ENCODE measurements at regions not wholly inside any gene's neighbourhood (a gene's known extent, or its start where the extent isn't known, plus 50 kb on each side); places are given as distances from the start of the nearest gene placed in this dataset.

DNA sequence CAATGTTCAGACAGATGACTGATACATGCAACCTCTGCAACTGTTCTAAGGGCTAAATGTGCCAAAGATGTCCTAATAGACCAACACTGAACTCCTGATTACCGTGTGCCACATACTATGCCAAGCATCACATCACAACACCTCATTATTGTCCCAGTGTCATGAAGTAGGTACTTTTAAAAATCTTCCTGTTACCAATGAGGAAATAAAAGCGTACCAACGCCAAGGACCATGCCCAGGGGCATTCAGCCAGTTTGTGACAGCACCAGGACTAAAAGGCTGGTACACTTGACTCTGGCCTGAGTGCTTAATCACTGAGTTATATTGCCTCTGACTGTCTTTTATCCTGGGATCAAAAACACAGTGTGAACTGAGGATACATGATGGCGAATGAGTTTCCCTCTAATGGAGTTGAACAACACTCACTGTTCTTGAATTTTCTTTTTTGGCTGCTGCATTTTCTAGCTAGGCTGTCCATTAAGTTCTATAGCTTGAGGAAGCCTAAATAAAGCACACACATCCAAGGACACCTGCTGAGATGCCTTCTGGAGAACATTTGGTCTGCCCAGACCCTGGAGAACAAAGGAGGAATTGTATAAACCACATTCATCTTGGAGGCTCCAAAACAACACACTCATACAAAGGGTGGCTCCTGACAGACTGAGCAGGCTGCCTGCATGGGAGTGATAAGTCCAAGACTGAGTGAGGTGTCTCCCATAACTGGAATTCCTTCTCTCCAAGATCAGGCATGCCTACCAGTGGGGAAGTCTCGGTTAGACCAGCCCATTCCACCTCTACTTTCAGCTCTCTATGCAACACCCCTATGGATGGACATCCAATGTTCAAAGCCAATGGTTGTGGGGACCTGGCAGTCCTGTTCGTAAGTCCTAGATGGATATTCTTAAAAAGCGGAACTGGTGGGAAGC lies 126.7 kb upstream of the PRICKLE2 start:
- DNase-seq = no peak

- DNase-seq = no peak
These were observed 124.3 kb upstream of the PRICKLE2 start for GRCh38 chr3:64349551-64349950.

- no peak for DNase-seq
These were observed 120.1 kb upstream of the PRICKLE2 start for GRCh38 chr3:64345371-64345770.

DNA sequence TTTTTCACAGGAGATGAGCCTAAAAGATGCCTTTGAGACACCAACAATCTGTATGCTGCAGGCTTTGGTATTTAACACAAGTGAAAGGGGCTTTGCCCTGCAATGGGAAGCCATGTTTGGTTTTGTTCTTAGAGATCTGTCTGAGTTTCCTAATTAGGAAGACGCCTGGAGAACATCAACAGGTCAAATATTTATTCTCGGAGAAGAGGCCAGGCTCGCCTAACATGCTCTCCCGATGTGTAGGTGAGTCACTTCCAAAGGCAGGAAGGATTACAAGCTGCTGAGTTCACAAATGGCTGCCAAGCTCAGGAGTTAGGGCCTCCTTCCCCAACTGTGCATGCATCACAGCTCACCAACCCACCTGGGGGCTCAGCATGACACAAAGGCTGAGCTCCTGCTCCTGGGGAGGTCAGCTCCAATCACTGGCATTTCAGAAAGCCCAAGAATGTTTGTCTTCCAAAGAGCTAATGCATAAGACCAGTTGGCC lies 119.5 kb upstream of the PRICKLE2 start:
- DNase-seq = peak; percentile 1

GRCh38 chr3:64343689-64344430 lies 118.6 kb upstream of the PRICKLE2 start:
- no peak for DNase-seq

- DNase-seq = no peak
These were observed 117.8 kb upstream of the PRICKLE2 start for GRCh38 chr3:64342940-64343688.

- no peak for DNase-seq
These were observed 116.0 kb upstream of the PRICKLE2 start for GRCh38 chr3:64341296-64341695.

DNA sequence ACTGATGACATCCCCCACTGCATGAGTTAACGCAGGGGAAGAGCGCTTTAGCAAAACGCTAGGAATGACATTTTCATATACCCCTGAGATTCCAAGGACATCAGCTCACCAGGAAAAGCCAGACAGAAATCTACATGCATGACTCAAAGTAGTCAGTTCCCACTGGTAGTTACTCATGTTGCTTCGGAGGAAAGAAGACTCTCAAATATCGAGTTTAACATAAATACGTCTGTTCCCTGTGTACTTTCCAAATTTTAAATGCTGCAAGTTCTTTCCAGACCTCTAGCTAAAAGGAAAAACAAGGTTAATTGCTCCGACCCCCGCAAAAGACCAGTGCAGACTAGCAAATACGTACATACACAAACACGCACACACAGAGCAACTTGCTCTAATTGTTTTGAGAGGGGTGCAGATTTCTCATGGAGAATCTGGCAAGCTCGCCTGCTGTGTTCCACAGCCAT lies 115.4 kb upstream of the PRICKLE2 start:
- DNase-seq = no peak

- DNase-seq = no peak
These were observed 111.2 kb upstream of the PRICKLE2 start for GRCh38 chr3:64336488-64336887.

- no peak for DNase-seq
These were observed 107.4 kb upstream of the PRICKLE2 start for GRCh38 chr3:64332459-64333350.

DNA sequence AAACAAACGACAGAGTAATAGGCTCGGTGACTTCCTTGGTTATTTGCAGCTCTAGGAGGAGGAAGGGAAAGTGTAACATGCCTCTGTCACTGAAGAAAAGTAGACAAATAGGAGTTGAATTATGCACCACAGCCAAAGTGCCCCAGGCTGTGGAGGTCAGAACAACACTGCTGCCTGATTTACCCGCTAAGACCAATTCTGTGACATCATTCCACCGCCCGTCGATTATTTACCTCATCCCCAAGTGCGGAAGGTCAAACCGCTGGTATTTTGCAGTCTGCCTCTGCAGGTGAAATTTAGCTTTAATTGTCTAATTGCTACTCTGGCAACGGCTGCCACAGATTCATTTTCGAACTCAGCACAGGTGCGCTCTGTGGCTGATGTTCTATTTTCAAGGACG lies 106.3 kb upstream of the PRICKLE2 start:
- DNase-seq = no peak

GRCh38 chr3:64329037-64329436 lies 103.8 kb upstream of the PRICKLE2 start:
- DNase-seq = no peak

DNA sequence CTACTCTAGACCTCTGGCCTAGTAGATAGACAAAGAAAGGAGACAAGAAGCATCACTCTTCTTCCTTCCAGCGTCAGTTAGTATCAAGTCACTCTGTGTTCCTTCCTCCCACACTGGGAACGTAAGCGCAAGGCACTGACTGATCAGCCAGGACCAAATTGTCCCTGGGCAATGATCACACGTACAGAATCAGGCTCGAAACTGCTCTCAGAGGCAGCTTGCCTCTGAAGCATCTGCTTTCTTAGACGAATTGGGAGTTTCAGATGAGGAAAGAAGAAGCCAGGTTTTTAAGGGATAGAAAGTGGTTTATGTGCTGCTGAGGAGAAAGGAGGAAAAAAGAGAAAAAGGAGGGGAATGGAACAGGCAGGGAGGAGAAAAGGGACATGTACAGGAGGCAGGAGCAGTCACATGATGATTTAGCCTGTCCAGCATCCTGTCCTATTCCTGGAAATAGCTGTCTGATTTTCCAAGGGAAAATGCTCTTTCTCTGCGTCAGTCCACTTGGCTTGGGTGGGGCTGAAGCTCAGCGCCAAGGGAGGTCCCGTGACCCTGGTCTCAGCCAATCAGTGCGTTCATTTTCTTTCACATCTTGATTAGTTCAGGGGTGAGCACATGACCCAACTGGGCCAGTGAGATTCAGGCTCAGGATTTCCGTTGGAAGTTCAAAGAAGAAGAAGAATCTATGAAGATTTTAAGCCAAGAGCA lies 102.0 kb upstream of the PRICKLE2 start:
- no peak for DNase-seq

DNA sequence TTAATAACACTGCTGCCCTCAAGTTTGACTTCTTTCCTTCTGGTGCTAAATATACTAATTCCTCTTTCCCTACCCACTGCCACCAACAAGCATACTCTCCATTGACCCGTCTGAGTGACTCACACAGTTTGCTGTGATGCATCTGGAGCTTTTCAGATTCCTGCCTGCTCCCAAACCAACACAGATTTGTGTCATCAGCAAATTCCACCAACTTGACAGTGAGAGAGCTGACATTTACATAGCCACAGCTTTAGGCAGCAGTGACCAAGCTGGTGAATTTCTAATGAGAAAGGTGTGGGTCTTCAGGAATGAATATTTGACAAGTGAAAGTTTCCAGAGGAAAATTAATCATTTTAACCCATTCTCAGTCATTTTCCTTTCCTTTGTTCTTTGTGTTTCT lies 96.5 kb upstream of the PRICKLE2 start:
- DNase-seq = no peak

GRCh38 chr3:64319391-64319790 lies 94.1 kb upstream of the PRICKLE2 start:
- DNase-seq = no peak

- DNase-seq = no peak
These were observed 93.5 kb upstream of the PRICKLE2 start for GRCh38 chr3:64318668-64319271.

DNA sequence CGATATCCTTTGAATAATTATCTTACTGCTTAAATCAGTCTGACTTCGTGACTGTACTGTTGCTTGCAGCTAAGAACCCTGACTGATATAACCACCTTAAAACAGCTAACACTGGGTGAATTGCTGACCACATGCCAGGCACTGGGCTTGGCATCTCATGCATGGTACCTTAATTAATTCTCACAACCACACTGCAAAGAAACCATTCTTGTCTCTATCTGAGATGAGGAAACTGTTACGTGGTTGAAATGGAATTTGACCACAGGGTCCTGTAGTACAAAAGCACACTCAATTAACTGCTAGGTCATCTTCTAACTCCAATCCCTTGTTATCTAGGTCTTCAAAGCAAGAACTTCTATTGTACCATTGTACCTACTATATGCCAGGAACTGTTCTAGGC lies 92.7 kb upstream of the PRICKLE2 start:
- no peak for DNase-seq

GRCh38 chr3:64316971-64317370 lies 91.7 kb upstream of the PRICKLE2 start:
- DNase-seq = no peak

DNA sequence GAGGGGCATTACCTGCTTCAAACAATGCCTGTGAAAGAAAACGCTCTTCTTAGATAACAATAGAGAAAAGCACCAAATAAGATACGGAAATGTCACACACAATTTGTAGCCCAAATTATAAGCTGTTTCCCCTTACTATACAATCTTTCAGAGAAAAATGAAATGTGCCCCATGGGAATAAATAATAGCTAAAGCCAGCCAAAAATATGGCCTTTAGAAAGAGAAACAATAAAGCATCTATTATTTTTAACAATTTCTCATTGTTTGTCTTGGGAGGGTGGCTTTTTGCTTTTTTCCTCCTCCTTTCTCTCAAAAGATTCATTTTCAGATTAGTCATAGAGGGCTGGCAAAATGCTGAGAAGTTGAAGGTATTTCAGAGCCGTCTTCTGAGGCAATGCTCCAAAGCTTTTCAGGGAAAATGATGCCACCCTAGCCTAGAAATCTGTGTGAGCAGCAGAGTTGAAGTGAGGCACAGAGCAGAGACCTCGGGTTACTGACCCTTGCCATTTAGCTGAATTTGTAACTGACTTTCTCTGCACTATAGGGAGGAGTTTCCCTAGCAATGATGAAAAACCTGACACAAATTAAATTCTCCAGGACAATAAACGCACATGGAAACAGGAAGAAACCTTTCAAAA lies 86.3 kb upstream of the PRICKLE2 start:
- no peak for DNase-seq

DNA sequence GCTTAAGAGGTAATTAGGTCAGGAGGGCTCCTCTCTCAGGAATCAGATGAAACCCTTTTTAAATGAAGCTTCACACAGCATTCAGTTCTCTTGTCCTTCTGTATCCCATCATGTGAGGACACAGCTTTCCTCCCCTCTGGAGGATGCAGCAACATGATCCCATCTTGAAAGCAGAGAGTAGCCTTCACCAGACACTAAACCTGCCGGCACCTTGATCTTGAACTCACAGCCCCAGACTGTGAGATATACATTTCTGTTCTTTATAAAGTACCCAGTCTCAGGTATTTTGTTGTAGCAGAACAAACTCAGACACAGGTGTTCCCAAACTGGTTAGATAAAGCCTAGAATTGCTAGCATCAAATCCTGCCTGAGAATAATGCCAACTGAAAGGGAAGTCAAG lies 83.7 kb upstream of the PRICKLE2 start:
- DNase-seq = no peak
